ENCODE measurements at regions not wholly inside any gene's neighbourhood (a gene's known extent, or its start where the extent isn't known, plus 50 kb on each side); places are given as distances from the start of the nearest gene placed in this dataset.

GRCh38 chr7:15743926-15744480 lies 57.5 kb upstream of the MEOX2 start:
- DNase-seq (ENCODE audit: low spot score in 2 of 2) (no peak), FAIRE-seq (no peak)

DNA sequence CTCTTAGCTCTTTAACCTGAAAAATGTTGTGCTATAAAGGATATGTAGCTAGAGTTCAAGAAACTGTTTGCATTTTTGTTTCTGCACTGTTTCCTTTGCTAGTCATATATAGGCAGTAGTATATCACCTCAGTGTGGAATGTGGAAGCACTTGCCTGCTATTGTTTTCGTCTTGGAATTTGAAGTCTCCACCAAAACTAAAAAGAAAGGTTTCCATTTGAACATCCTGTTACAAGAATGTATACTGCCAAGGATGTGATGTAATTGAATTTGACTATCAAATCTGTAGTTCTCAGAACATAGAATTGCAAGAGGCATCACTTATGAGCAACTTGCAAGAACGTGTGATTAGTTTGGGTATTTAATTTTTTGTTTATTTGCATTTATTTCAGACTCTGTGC lies 51.1 kb upstream of the MEOX2 start:
- FAIRE-seq: no peak

More for the DNA sequence above, 51.1 kb upstream of the MEOX2 start:
- no peak for DNase-seq (ENCODE audit: low spot score in 2 of 2)

Data from frontal cortex (tissue), 3 donors.